CD4-positive, alpha-beta T cell treated with Interleukin-10 for 1 hour (primary cell): ENCODE measurements at regions not wholly inside any gene's neighbourhood (a gene's known extent, or its start where the extent isn't known, plus 50 kb on each side); places are given as distances from the start of the nearest gene placed in this dataset.

Experiments
- DNase-seq: peaks from one replicate; pipeline ENCODE4 v3.0.0-alpha.2; 2020

GRCh38 chr7:156148547-156148946 lies 336.3 kb upstream of the SHH start:
- no peak for DNase-seq

- DNase-seq: no peak
Observed at GRCh38 chr7:156147756-156148504, 335.7 kb upstream of the SHH start.

- no peak for DNase-seq
Observed at GRCh38 chr7:156147104-156147503, 334.8 kb upstream of the SHH start.

GRCh38 chr7:156145996-156146395 lies 333.7 kb upstream of the SHH start:
- DNase-seq: no peak

GRCh38 chr7:156145184-156145583 lies 332.9 kb upstream of the SHH start:
- DNase-seq: no peak

- DNase-seq: no peak
Observed at GRCh38 chr7:156143683-156144082, 331.4 kb upstream of the SHH start.

- no peak for DNase-seq
Observed at GRCh38 chr7:156143158-156143557, 330.9 kb upstream of the SHH start.

- no peak for DNase-seq
Observed at GRCh38 chr7:156141941-156142340, 329.7 kb upstream of the SHH start.

GRCh38 chr7:156140896-156141295 lies 328.6 kb upstream of the SHH start:
- no peak for DNase-seq

- no peak for DNase-seq
Observed at GRCh38 chr7:156140447-156140846, 328.2 kb upstream of the SHH start.

GRCh38 chr7:156139633-156140032 lies 327.4 kb upstream of the SHH start:
- DNase-seq: no peak

GRCh38 chr7:156139112-156139511 lies 326.8 kb upstream of the SHH start:
- DNase-seq: no peak

- DNase-seq: no peak
Observed at GRCh38 chr7:156131881-156132280, 319.6 kb upstream of the SHH start.

- DNase-seq: no peak
Observed at GRCh38 chr7:156129522-156129921, 317.3 kb upstream of the SHH start.

GRCh38 chr7:156128496-156128895 lies 316.2 kb upstream of the SHH start:
- no peak for DNase-seq

GRCh38 chr7:156127166-156128134 lies 315.2 kb upstream of the SHH start:
- no peak for DNase-seq

GRCh38 chr7:156125841-156126730 lies 313.8 kb upstream of the SHH start:
- no peak for DNase-seq

- DNase-seq: no peak
Observed at GRCh38 chr7:156124356-156124755, 312.1 kb upstream of the SHH start.

GRCh38 chr7:156123362-156123761 lies 311.1 kb upstream of the SHH start:
- DNase-seq: no peak

- DNase-seq: no peak
Observed at GRCh38 chr7:156122752-156123354, 310.6 kb upstream of the SHH start.

- no peak for DNase-seq
Observed at GRCh38 chr7:156121956-156122355, 309.7 kb upstream of the SHH start.

GRCh38 chr7:156121434-156121833 lies 309.2 kb upstream of the SHH start:
- DNase-seq: no peak

- DNase-seq: no peak
Observed at GRCh38 chr7:156120552-156120951, 308.3 kb upstream of the SHH start.
